ENCODE measurements at regions not wholly inside any gene's neighbourhood (a gene's known extent, or its start where the extent isn't known, plus 50 kb on each side); places are given as distances from the start of the nearest gene placed in this dataset.

DNA sequence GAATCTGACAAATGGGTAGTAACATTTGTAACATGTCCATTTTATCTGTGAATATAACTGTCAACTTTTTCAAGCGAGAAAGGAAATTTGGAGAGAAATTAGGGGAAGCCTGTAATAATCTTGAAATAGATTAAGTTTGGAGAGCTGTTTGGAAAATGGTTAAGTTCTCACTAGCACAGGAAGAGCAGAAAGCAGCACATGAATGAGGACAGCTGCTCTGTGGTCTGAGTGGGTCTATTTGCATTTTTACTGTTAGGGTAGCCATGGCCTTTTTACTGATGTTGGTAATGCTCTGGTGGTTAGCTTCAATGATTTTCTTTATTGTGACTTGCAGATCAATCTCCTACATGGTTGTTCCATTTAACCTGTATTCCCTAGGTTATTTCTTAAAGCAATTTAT lies 144.5 kb upstream of the GDNF start:
- no peak overlapping the region for H3K4me3 Mint-ChIP-seq

DNA sequence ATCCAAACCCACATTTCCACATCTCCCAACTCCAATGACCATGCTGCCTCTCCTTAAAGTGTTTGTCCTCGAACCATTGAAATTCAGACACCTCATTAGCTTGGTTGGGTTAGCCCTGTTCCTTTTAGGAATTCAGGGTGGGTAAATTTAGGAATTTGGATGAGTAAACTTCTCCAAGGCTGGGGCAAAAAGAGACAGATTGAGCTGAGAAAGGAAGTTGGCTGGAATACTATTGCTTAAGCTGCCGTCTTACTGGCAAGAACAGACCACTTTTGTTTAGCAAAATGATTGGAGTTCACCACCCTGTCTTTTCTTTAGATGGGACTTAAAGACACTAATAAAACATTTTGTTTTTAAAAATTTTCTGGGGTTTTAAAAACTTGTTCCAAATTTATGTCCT lies 143.6 kb upstream of the GDNF start:
- Mint-ChIP-seq H3K27ac (no peak overlapping the region), H3K36me3 (no peaks in the 10 kb centered on the region), H3K4me1 (no peaks in the 10 kb centered on the region), H3K27me3 (no peaks in the 10 kb centered on the region), H3K4me3 (no peak overlapping the region), H3K9me3 (peaks cover 0 to 8% (median 4%) of the 10 kb centered on the region in 5 donors)
- Histone ChIP-seq H3K27ac (ENCODE audit: low read depth, low read length) (no peak overlapping the region), H3K9me3 (ENCODE audit: low read length) (no peaks in the 10 kb centered on the region), H3K36me3 (ENCODE audit: insufficient read depth, low read length) (no peaks in the 10 kb centered on the region), H3K4me1 (ENCODE audit: insufficient read depth, low read length) (no peaks in the 10 kb centered on the region), H3K27me3 (ENCODE audit: insufficient read depth, low read length, poor library complexity, severe bottlenecking) (no peaks in the 10 kb centered on the region), H3K4me3 (ENCODE audit: low read length) (no peak overlapping the region)
- ChIA-PET POLR2A (no interaction called here), CTCF (no interaction called here)
- no peak for DNase-seq

More for the DNA sequence above, 144.5 kb upstream of the GDNF start:
- no peaks in the 10 kb centered on the region for H3K36me3 Mint-ChIP-seq
- ChIA-PET POLR2A (no interaction called here), CTCF (no interaction called here)
- no peak for DNase-seq
- no peaks in the 10 kb centered on the region for H3K9me3 ChIP-seq (ENCODE audit: low read length)
- H3K4me1 Mint-ChIP-seq: no peaks in the 10 kb centered on the region
- H3K4me3 ChIP-seq (ENCODE audit: low read length): no peak overlapping the region
- no peaks in the 10 kb centered on the region for H3K4me1 ChIP-seq (ENCODE audit: insufficient read depth, low read length)
- no peaks in the 10 kb centered on the region for H3K27me3 Mint-ChIP-seq
- no peak overlapping the region for H3K27ac ChIP-seq (ENCODE audit: low read depth, low read length)
- H3K27ac Mint-ChIP-seq: no peak overlapping the region
- H3K9me3 Mint-ChIP-seq: peaks cover 0 to 8% (median 4%) of the 10 kb centered on the region in 5 donors
- H3K36me3 ChIP-seq (ENCODE audit: insufficient read depth, low read length): no peaks in the 10 kb centered on the region
- no peaks in the 10 kb centered on the region for H3K27me3 ChIP-seq (ENCODE audit: insufficient read depth, low read length, poor library complexity, severe bottlenecking)

DNA sequence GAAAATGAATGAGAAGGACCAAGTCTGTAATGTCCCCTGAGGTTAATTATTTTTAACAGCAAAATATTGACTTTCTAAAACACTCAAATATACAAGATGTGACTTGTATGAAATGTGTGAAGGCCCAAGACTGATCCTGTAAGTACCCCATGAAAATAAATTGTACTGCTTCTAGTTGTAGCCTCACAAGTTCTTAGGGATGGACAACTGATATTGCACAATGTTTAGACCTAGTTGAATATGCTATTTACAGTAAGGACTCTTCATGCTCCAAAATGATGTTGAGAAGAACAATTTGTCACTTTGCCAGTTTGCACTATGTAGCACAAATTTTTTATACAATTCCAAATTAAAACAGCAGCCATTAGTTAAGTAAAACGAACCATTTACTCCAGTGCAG lies 139.7 kb upstream of the GDNF start:
- CTCF ChIA-PET: no interaction called here
- no peaks in the 10 kb centered on the region for H3K27me3 ChIP-seq (ENCODE audit: insufficient read depth, low read length, poor library complexity, severe bottlenecking)

DNA sequence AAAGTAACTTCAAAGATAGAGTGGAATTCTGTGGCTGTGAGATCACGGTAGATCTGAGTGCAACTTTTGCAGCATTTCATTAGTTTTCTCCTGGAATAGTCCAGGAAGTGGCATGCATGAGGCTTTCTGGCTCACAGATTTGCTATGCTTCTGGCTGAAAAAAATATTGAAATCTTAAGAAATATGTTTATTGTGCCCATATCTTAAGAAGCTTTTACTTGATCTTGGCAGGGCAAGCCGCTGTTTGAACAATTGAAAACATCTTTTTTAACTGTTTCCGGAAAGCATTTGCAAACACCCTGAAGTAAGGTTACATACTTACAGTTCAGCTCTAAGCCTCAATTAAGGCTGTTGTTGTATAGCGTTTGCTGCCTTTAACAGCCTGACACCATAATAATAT lies 135.7 kb upstream of the GDNF start:
- H3K4me3 ChIP-seq (ENCODE audit: low read length): no peak overlapping the region
- no peaks in the 10 kb centered on the region for H3K9me3 ChIP-seq (ENCODE audit: low read length)
- Mint-ChIP-seq H3K36me3 (no peaks in the 10 kb centered on the region), H3K27ac (no peak overlapping the region), H3K4me3 (no peak overlapping the region), H3K9me3 (peaks cover 0 to 8% (median 4%) of the 10 kb centered on the region in 5 donors), H3K27me3 (peaks cover 0 to 2% of the 10 kb centered on the region in 2 donors), H3K4me1 (no peaks in the 10 kb centered on the region)
- no peaks in the 10 kb centered on the region for H3K36me3 ChIP-seq (ENCODE audit: insufficient read depth, low read length)
- H3K27ac ChIP-seq (ENCODE audit: low read depth, low read length): no peak overlapping the region
- DNase-seq: no peak
- H3K4me1 ChIP-seq (ENCODE audit: insufficient read depth, low read length): no peaks in the 10 kb centered on the region
- H3K27me3 ChIP-seq (ENCODE audit: insufficient read depth, low read length, poor library complexity, severe bottlenecking): no peaks in the 10 kb centered on the region
- ChIA-PET POLR2A (no interaction called here), CTCF (no interaction called here)

More for the DNA sequence above, 139.7 kb upstream of the GDNF start:
- Mint-ChIP-seq H3K36me3 (no peaks in the 10 kb centered on the region), H3K9me3 (peaks cover 0 to 11% (median 8%) of the 10 kb centered on the region in 5 donors), H3K27me3 (no peaks in the 10 kb centered on the region), H3K4me3 (no peak overlapping the region), H3K27ac (no peak overlapping the region), H3K4me1 (no peaks in the 10 kb centered on the region)
- Histone ChIP-seq H3K4me1 (ENCODE audit: insufficient read depth, low read length) (no peaks in the 10 kb centered on the region), H3K9me3 (ENCODE audit: low read length) (no peaks in the 10 kb centered on the region), H3K4me3 (ENCODE audit: low read length) (no peak overlapping the region), H3K36me3 (ENCODE audit: insufficient read depth, low read length) (no peaks in the 10 kb centered on the region), H3K27ac (ENCODE audit: low read depth, low read length) (no peak overlapping the region)
- POLR2A ChIA-PET: no interaction called here
- DNase-seq: no peak

DNA sequence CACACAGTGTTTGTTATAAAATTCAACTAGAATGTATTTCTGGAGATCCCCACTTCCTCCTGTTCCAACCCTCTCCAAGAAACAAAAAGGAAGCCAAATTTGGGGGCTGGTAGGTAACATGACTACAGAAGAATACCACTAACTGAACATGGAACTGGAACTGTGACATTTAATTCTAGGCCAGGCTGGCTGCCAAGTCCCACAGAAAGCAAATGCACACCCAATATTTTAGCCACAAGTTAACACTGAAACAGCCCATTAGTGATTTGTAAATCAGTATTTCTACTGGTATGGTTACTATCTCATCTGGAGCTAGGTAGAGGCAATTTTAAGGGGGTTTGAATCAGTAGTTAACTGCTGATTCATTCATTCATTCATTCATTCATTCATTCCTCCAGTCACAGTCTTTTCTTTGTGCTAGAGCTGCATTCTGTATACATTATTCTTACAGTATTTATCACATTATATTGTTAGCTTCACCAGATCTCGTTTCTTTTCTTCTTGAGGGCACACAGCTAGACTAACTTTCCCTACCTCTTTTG lies 131.7 kb upstream of the GDNF start:
- Mint-ChIP-seq H3K36me3 (no peaks in the 10 kb centered on the region), H3K9me3 (peaks cover 0 to 3% (median 0%) of the 10 kb centered on the region in 5 donors), H3K27ac (no peak overlapping the region), H3K4me3 (no peak overlapping the region), H3K27me3 (peaks cover 0 to 5% of the 10 kb centered on the region in 2 donors), H3K4me1 (no peaks in the 10 kb centered on the region)
- no peaks in the 10 kb centered on the region for H3K4me1 ChIP-seq (ENCODE audit: insufficient read depth, low read length)
- no peaks in the 10 kb centered on the region for H3K36me3 ChIP-seq (ENCODE audit: insufficient read depth, low read length)
- H3K27ac ChIP-seq (ENCODE audit: low read depth, low read length): no peak overlapping the region
- H3K27me3 ChIP-seq (ENCODE audit: insufficient read depth, low read length, poor library complexity, severe bottlenecking): no peaks in the 10 kb centered on the region
- no peak for DNase-seq
- POLR2A ChIA-PET: no interaction called here
- CTCF ChIA-PET: no interaction called here
- H3K4me3 ChIP-seq (ENCODE audit: low read length): no peak overlapping the region
- no peaks in the 10 kb centered on the region for H3K9me3 ChIP-seq (ENCODE audit: low read length)

DNA sequence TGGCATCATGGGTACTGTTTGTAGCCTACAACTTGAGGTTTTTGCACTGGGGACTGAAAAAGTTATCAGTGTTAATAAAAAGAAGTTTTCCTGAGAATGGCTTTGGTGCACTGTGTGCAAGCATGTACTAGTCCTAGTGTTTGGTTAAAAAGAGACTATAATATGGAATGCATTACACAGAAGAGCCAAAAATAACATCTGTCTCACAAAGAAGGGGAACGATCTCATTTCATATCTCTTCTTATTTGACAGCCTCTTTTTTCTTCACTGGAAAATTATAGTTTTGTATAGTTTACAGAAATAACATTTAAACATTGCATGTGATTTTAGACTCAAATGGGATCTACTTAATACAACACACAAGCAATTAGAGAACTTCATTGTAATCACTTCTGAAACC lies 127.0 kb upstream of the GDNF start:
- no peaks in the 10 kb centered on the region for H3K9me3 ChIP-seq (ENCODE audit: low read length)
- no peaks in the 10 kb centered on the region for H3K4me1 ChIP-seq (ENCODE audit: insufficient read depth, low read length)
- ChIA-PET CTCF (no interaction called here), POLR2A (no interaction called here)
- Mint-ChIP-seq H3K4me3 (no peak overlapping the region), H3K27ac (no peak overlapping the region), H3K27me3 (peaks cover 0 to 3% of the 10 kb centered on the region in 2 donors), H3K4me1 (no peaks in the 10 kb centered on the region), H3K9me3 (peaks cover 0 to 3% (median 0%) of the 10 kb centered on the region in 5 donors), H3K36me3 (no peaks in the 10 kb centered on the region)
- no peak for DNase-seq
- no peaks in the 10 kb centered on the region for H3K27me3 ChIP-seq (ENCODE audit: insufficient read depth, low read length, poor library complexity, severe bottlenecking)
- no peaks in the 10 kb centered on the region for H3K36me3 ChIP-seq (ENCODE audit: insufficient read depth, low read length)
- no peak overlapping the region for H3K4me3 ChIP-seq (ENCODE audit: low read length)
- H3K27ac ChIP-seq (ENCODE audit: low read depth, low read length): no peak overlapping the region

DNA sequence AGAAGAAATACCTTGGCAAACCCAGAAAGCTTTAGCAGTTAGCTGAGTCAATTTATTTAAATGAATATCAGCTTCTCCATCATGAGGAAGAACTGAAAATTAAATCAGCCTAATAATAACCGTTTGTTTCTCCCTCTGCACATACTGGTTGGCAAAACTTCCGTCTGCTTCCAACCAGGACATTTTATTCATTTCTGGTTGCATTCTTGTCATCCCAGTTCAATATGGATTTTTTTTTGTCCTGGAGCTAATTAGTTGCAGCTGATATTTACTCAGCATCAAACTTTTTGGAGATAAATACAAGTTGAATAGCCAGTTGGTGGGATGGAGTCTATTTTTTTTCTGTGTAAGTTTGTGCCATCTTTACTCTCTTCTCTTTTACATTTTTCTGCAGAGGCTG lies 126.5 kb upstream of the GDNF start:
- POLR2A ChIA-PET: no interaction called here
- H3K9me3 ChIP-seq (ENCODE audit: low read length): no peaks in the 10 kb centered on the region
- Mint-ChIP-seq H3K9me3 (peaks cover 0 to 3% (median 0%) of the 10 kb centered on the region in 5 donors), H3K27ac (no peak overlapping the region), H3K4me1 (no peaks in the 10 kb centered on the region), H3K4me3 (no peak overlapping the region), H3K36me3 (no peaks in the 10 kb centered on the region), H3K27me3 (peaks cover 0 to 3% of the 10 kb centered on the region in 2 donors)
- no peaks in the 10 kb centered on the region for H3K27me3 ChIP-seq (ENCODE audit: insufficient read depth, low read length, poor library complexity, severe bottlenecking)
- CTCF ChIA-PET: no interaction called here
- no peak for DNase-seq
- no peak overlapping the region for H3K4me3 ChIP-seq (ENCODE audit: low read length)
- no peaks in the 10 kb centered on the region for H3K4me1 ChIP-seq (ENCODE audit: insufficient read depth, low read length)
- no peaks in the 10 kb centered on the region for H3K36me3 ChIP-seq (ENCODE audit: insufficient read depth, low read length)
- H3K27ac ChIP-seq (ENCODE audit: low read depth, low read length): no peak overlapping the region

DNA sequence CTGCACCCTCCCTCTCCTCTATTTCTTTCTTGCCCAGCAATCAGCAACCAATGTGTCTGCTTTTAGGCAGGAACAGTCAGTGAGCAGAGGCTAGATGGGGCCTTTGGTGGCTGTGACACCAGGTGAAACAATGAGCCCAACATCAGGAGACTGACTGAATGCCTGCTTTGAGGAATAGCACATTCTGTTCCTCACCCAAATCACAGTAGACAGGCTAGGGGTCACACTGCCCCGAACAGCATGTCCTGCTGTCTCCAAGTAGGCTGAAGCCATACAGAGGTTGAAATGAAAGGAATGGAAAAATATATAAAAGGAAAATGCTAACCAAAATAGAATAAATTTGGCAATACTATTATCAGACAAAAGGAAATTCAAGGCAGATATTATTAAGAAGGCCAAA lies 122.5 kb upstream of the GDNF start:
- H3K36me3 ChIP-seq (ENCODE audit: insufficient read depth, low read length): no peaks in the 10 kb centered on the region
- no peaks in the 10 kb centered on the region for H3K27me3 Mint-ChIP-seq
- H3K4me1 Mint-ChIP-seq: no peaks in the 10 kb centered on the region
- H3K4me3 Mint-ChIP-seq: no peak overlapping the region
- H3K4me1 ChIP-seq (ENCODE audit: insufficient read depth, low read length): no peaks in the 10 kb centered on the region
- no peak overlapping the region for H3K27ac Mint-ChIP-seq
- H3K9me3 Mint-ChIP-seq: peaks cover 14 to 23% (median 15%) of the 10 kb centered on the region in 5 donors
- no peaks in the 10 kb centered on the region for H3K36me3 Mint-ChIP-seq
- H3K27ac ChIP-seq (ENCODE audit: low read depth, low read length): no peak overlapping the region
- ChIA-PET POLR2A (no interaction called here), CTCF (no interaction called here)
- H3K4me3 ChIP-seq (ENCODE audit: low read length): no peak overlapping the region
- no peaks in the 10 kb centered on the region for H3K27me3 ChIP-seq (ENCODE audit: insufficient read depth, low read length, poor library complexity, severe bottlenecking)
- no peak for DNase-seq
- H3K9me3 ChIP-seq (ENCODE audit: low read length): peaks cover 8% of the 10 kb centered on the region

DNA sequence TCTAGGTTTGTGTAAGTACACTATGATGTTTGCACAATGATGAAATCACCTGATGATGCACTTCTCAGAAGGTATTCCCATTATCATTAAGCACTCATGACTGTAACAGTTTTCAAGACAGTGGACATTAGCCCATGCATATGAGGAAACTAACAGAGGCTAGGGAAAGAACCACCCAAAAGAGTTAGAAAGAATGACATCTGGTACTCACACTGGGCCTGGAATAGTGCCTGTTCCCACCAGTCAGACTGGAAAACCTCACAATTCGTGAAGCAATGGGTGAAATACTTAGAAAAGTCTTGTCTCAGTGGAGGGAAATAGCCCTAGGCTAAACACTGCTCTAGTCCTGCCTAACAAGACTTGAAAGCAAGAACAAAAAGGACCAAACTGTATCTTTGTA lies 117.4 kb upstream of the GDNF start:
- H3K4me1 ChIP-seq (ENCODE audit: insufficient read depth, low read length): no peaks in the 10 kb centered on the region
- H3K27me3 Mint-ChIP-seq: no peaks in the 10 kb centered on the region
- ChIA-PET POLR2A (no interaction called here), CTCF (no interaction called here)
- peaks cover 14 to 23% (median 15%) of the 10 kb centered on the region in 5 donors for H3K9me3 Mint-ChIP-seq
- H3K36me3 ChIP-seq (ENCODE audit: insufficient read depth, low read length): no peaks in the 10 kb centered on the region
- no peak overlapping the region for H3K27ac Mint-ChIP-seq
- H3K4me3 Mint-ChIP-seq: no peak overlapping the region
- DNase-seq: no peak
- no peaks in the 10 kb centered on the region for H3K27me3 ChIP-seq (ENCODE audit: insufficient read depth, low read length, poor library complexity, severe bottlenecking)
- peaks cover 8% of the 10 kb centered on the region for H3K9me3 ChIP-seq (ENCODE audit: low read length)
- no peak overlapping the region for H3K4me3 ChIP-seq (ENCODE audit: low read length)
- no peaks in the 10 kb centered on the region for H3K36me3 Mint-ChIP-seq
- no peak overlapping the region for H3K27ac ChIP-seq (ENCODE audit: low read depth, low read length)
- H3K4me1 Mint-ChIP-seq: no peaks in the 10 kb centered on the region

All from CD8-positive, alpha-beta memory T cell (primary cell).